Limb (tissue), 2 donors: ENCODE measurements at regions not wholly inside any gene's neighbourhood (a gene's known extent, or its start where the extent isn't known, plus 50 kb on each side); places are given as distances from the start of the nearest gene placed in this dataset.
A peak's percentile ranks its signal among the peaks of the same experiment; 100 is the strongest.

ENCODE experiments used
- DNase-seq, 2 donors: peaks; one replicate each; pipeline ENCODE4 v3.0.0-alpha.2; 2016; ENCODE audit errors: extremely low spot score in 2 of 2

DNA sequence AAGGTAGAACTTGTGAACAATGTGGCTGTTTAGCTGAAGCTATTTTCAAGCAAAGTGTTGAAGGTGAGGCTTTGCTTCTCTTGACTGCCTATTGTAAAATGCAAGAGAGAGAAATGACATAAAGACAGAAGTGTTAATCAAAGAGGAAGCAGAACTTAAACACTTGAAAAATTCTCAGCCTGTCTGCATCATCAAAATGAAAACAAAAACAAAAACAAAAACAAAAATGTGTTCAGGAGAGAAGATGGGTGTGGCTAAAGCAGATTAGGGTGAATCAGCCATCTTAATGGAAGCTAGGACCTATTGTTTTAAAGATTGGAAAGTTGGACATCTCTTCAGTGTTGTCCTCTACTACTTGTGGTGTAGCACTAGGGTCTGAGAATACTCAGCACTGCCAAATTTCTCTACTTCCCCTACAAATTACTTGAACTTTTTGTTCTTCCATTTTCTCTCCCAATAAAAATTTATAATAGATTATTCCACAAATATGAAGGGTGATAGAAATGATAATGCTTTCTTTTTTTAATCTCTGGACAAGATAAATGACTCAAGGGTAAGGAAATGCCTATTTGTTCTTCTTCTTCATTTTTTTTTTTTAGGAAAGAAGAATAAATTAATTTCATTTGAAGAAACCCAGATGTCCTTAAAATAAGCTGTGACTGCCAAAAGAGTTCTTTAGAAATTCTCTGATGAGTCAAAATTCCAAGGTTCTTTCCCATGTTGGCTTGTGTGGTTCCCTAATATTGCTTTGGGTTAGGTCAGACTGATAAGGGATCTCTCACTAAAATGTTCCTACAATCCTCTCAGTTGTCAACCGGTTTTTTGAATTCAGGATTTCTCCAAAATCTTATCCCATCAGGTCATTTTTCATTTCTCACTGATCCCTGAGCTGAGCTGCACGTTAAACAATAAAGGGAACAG is 571.2 kb upstream of the ZEB2 start:
- no peak for DNase-seq

DNA sequence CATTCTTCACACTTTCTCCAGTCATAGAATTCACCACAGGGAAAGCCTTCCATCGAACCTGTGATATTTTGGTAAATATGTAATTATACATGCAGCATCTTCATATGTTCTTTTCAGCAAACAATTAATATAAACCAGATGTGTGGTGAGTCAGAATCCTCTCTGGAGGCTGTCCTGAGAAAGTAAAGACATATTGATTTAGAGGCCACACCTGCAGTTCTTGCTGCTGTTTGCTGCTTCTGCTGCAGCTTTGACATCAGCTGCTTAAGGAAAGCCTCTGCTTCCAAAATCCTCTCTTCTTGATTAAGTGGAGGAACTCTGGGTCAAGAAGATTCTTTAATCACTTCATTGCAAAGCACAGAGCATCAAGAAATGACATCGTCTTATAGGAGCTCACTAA is 568.8 kb upstream of the ZEB2 start:
- no peak for DNase-seq

DNA sequence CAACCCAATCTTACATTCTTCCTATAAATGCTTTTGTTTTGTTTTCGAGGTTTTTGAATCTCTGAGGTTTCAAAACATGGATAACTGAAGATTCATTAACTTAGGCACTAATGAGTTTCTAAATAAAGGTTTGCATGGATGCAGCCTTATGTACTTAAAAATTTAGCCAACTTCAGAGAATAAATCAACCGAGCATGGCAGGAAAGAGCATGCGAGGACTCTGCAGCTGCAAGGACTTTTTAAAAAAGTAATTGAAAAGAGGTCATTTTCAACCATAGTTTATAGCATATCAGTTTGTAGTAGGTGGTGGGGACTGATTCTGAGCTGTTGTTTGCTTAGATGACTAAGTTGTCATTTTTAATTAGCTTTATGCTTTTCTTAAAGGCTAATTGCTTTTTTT is 567.0 kb upstream of the ZEB2 start:
- DNase-seq = no peak

DNA sequence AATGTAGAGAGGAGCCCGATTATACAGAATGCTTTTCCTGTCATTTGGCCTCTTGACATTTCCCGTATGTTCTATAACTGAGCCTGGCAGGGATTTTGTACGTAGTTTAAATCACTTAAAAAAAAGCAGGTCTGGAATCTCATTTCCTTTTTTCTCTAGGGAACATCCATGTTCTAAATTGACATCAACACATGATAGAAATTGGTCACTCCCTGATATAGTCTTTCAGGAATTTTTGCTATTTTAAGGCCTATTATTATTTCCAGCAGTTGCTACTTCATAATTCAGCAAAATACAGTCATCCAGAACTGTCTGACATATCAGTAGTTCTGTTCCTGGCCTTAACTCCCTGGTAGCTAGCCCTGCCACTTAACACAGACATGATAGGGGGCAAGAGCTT is 565.7 kb upstream of the ZEB2 start:
- DNase-seq = peak in 1 of 2 donors; percentile 80

DNA sequence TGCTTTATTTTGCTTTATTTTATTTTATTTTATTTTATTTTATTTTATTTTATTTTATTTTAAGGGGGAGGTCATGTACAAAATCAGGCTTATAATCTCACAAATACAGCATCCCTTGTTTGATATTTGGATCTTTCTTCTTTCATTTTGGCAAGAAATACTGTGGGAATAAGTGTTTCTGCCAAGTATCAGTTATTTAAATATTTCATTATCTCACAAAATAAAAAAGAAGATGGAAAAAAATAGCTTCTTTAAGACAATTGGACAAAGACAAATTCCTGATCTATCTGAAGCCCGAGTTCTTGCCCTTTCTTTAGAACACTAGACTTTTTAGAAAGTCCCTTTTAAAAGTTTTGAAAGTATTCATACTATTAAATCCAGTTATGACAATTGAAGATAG is 560.5 kb upstream of the ZEB2 start:
- no peak for DNase-seq

DNA sequence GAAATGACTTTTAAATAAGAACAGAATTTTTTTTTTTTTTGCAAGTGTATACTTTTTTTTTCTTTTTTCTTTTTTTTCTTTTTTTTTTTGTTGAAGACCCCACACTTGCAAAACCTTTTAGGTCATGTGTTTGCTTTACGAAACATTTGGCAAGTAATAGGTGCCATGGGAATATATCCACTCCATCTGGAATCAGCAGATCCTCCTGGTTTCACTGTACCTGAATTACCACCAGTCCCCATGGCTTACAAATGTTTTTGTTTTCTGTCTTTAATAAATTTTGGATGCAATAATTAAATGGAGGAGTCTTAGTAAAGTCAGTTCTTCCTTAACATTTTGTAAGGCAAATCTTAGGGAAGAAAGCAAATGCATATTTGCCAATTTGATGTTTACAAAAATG is 559.7 kb upstream of the ZEB2 start:
- DNase-seq = no peak

DNA sequence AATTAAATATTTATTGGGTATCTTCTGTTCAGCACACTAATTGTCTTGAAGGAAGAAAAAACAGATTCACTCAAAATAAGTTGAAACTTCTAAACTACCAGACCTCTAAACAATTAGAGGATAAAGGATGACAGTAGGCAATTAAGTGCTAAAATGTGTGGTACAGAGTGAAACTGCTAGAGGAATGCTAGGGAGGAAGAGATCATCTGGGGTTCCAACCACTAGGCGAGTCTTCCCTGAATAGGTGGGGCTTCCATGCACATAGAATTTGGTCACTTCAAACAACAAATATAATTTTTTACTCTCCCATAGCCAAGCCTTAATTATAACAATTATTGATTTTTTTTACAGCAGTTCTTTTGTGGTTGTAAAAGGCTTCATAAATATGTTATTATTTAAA is 559.0 kb upstream of the ZEB2 start:
- DNase-seq = no peak

DNA sequence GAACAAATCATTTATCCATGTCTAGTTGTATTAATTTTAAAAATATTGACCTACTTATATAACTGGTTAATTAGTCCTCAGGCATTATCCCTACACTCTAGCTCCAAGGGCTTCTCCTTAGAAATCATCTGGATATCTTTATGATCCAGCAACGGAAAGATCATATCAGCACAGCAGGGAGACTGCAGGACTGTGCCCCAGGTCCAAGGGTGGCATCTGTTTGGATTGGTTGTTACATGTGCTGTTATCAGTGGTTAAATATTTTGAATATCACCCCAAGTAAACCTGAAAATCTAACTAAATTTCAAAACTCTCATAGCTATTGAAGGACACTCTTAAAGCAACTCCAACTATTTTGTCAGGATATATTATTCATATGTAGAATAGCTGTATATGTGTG is 556.2 kb upstream of the ZEB2 start:
- DNase-seq = no peak

DNA sequence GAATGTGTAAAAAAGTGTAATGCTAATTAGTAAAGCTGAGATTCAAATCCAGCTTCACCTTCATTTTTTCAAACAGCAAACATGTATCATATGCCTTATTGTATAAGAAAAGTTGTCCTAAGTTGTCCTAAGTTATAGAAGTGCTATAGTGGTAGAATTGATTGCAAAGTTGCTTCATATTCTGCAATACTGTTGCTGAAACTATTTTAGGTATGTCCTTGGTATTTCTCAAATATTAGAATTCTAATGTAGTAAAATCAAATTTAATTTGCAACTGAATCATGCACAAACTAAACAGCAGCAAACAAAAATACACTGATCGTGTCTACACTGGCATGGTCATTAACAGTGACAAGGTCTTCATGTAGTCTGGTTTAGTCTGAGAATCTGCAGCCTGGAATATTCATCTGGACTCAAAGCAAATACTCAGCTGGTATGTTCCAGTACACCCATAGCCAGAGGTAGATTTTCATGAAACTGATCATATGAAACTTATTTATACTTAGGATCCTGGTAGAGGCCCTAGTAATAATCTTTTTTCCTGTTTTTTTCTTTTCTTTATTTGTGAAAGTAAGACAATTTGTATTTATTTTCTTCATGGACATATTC is 555.6 kb upstream of the ZEB2 start:
- DNase-seq = no peak

DNA sequence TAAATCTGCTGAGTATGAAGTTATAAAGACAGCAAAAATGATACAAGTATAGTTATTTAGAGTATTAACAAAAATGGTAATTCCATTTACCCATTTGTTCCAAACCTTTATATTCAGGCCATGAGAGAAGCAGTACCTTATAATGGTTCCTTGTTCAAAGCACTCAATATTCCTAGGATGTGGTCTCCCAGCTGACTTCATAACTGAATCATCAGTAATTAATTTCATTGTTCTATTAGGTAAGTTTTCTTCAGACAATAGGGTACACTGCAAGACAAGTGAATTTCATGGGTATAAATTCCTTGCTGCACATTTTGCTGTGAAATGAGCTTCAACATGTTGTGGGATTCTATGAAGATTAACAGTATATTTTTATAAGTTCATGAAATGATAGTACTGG is 550.8 kb upstream of the ZEB2 start:
- DNase-seq = no peak

DNA sequence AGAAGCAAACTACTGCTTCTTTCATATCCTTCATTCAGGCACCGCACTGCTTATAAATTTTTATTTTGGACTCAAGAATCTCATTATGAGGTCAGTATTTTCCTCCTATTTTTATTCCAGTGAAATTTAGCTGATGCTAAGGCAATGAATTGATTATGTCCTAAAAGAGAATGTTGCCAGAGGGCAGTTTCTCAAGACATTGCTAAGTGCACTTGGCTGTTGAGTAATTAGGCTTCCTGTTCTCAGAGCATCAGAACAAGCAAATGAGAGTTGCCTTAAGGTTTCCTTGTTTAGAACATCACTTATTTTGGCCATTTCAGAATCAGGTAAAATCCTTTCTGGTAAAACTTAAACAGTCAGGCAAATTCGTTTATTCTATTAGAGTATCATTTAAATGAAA is 548.6 kb upstream of the ZEB2 start:
- DNase-seq = no peak

DNA sequence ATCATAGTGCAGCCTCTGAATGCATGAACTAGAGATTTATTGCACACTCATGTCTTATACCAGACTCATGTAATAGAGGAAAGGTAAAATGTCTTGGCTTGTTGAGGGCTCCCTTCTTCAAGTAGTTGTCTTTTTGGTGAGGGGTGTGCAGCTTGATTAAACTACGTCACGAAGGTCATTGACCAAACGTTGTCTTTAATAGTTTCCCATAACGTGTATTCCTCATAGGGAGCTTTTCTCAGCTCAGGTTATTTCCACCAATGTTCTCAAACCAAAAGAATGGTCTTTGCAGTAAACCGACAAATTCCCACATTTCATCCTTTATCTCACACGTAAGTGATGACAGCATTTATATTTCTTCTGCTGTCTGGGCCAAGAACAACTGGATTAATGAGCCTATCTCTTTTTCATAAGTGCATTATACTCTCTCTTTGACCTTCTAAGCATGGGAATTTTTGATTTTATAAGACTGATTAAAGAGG is 547.7 kb upstream of the ZEB2 start:
- DNase-seq = no peak

DNA sequence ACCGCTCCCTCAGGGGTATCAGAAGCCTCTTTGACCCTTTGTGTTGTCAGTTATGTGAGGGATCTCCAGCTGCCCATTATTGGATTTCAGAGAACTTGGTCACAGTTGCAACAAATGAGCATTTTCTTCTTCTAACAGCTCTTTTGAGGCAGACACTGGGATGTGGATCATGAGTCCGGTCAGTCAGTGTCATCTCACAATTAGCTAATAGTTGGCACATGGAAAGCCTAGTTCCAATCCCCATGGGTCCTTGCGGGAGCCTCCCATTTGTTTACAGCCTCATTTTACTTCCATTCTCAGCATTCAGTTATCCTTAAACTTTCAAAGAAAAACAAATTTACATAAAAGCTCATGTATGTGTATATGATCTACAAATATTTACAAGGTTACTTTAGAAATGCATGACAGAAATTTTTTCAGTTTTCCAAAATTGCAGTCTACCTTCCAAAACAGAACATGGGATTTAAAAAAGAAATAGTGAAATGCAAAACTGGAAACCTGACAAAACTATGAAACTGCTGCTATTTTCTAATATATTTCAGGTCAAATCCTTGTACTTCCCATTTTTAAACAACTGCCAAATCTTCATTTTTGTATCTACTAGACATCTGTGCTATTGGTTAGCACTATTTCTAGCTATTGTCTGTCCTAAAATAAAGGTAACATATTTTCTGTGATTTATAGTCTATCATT is 547.1 kb upstream of the ZEB2 start:
- peak in 1 of 2 donors; percentile 45 for DNase-seq

DNA sequence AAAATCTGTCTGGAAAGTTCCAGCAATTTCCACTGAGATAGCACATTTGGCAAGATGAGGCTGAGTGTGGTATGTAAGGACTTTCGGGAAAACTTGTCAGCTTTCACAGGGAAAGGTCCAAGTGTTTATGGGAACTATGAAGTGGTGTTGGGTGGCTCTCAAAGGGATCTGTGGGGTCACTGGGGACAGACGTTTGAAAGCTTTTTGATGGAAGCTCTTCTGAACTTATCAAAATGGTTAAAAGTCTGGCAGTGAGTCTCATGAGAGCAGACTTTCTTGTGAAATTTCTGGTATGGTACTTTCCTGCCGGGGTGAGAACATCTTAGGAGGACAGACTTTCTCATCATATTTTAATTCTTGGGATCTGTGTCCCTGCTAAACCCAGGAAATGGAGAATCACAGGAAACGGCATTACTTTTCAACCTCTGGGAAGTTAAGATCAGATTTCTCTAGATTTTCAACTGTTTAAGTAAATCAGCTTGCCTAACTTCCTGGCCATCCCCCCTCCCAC is 546.3 kb upstream of the ZEB2 start:
- DNase-seq = no peak

DNA sequence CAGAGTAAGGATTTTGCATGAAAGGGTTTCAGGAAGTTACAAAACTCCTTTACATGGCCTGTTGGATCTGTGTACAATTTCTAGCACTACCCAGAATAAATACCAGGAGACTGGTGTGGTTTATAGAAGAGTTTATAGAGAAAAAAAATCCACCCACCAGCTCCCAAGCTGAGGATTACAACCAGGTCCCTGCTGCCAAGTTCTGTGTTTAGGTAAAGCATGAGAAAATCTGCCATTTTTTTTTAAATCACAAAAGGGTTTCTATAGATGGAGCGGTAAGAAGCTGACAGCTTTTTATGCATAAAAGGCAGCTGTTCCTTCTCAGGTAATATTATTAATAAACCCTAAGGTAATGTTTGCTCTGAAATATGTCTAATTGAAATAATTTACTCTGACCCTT is 545.4 kb upstream of the ZEB2 start:
- peak in 1 of 2 donors; percentile 31 for DNase-seq

DNA sequence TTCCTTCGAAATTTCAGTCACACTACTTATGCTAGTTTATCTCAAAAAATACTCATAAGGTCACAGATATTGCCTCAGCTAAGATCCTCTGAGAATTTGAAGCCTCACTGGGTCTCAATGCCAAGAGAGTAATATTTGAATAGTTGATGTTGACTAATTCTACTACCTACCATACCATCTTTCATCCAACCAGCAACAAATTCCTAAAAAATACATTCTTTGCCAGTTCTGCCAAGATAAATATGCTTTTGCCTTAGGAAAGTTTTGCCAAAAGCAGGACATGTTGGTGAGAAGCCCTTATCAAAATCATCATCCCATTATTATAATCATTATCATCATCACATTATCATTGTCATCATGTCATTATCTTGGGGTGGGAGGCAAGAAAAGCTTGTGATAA is 544.6 kb upstream of the ZEB2 start:
- no peak for DNase-seq

DNA sequence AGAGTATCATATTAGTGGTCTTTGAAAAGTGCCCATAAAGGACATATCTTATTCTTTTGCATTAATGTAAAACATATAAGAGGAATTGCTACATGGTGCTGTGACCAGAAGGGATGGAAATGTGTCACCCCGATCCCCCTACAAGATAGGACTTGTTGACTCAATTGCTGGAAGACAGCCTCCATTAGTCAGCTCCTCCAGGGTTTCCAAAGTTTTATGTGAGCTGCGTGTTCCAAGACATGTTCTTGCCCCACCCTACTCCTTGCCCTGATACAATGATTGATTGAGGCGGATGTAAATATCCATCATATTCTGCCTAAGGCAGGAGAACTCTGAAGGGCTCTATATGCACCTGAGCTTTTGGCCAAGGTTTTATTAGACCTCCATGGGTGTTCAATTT is 541.0 kb upstream of the ZEB2 start:
- no peak for DNase-seq

DNA sequence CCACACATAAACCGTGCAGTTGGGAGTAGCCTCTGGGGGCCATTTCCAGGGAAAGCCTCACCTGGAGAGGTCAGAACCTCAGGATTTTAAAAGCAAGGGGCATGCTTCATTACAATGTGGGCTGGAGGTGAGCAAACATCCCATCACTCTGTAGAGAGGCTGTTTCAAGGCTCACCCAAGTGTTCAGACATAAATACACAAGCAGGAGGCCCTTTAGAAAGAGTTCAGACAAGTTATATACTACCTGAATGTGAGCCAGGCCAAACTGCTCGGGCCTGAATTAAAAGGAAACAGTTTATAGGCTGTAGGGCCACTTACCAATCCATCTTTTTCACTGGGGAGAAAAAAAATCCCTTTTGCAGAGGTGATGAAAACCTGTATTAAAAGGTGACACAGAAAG is 540.0 kb upstream of the ZEB2 start:
- DNase-seq = no peak

DNA sequence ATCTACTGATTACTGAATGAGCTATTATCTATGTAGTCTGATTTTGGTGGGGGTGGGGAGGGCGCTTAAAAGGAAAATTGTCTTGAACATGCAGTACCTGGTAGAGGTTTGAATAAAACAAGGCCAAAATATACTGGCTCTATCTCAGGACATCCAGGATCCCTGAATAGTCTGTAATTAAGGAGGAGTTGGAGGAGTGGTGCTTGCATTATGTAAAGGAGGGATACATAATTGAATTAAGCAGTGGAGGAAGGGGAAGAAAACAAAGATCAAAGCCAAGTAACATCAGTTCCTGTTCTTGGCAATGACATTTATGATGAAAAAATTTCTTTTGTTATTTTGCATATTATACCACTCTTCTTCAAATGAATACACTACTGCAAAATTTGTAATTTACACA is 539.4 kb upstream of the ZEB2 start:
- DNase-seq = no peak

DNA sequence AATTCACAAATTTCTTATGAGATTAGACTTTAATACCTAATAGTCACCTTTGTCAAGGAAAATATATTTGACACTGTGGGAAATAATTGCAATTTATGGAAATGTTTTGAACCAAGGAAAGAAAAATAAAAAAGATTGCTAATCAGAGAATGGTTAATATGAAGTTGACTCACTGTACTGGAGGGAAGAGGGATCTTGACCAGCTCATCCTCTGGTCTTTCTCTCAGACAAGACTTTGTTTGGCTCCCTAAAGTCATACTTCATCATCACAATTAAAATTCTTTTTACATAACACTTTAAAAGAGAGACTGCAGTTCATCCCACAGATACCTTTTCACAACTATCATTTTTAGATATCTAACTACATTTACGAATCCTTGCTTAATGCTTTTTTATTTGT is 538.5 kb upstream of the ZEB2 start:
- no peak for DNase-seq

DNA sequence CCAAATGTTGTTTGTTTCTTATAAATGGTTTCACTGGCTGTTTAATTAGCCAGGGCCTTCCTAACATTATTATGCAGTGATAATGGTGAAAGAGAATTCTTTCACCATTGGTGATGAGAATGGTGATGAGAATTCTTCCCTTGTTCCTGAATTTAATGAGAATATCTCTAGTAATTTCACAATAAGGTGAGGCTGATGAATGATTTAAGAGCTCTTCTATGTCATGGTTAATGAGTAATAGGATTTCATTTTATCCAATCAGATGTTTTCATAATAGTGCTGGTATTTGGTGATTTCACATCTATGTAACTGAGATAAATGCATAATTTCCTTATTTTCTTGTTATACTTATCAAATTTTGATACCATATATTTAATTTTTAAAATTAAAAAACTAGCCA is 535.7 kb upstream of the ZEB2 start:
- no peak for DNase-seq

DNA sequence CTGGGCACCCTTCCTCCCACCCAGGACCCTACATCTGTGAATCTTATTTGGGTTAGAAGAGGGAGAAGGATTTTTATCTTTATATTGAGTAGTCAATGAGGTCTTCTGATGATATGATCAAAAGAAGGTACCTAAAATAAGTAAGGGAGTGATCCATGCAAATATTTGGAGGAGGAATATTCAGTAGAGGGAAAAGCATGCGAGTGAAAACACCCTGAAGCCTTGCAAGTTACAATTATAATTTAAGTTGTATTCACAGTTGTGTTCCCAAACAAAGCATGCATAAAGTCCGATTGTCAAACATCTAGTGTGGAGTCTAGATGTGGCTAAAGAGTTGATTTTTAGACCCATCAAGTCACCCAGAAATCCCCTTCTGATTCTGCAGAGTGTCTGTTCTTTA is 530.2 kb upstream of the ZEB2 start:
- no peak for DNase-seq
